ENCODE measurements at regions not wholly inside any gene's neighbourhood (a gene's known extent, or its start where the extent isn't known, plus 50 kb on each side); places are given as distances from the start of the nearest gene placed in this dataset.

GRCh38 chr7:106386958-106387357, 102.2 kb upstream of the NAMPT start:
- intact Hi-C loops (cut with DNase I): no loop called here
- no peak for DNase-seq
- Histone ChIP-seq H3K4me1 (peaks cover 0 to 6% (median 0%) of the 10 kb centered on the region in 3 donors), H3K27me3 (no peaks in the 10 kb centered on the region), H3K9me3 (no peaks in the 10 kb centered on the region), H3K36me3 (no peaks in the 10 kb centered on the region), H3K27ac (no peak overlapping the region), H3K4me3 (no peak overlapping the region)
- TF ChIP-seq, protein P1, sequence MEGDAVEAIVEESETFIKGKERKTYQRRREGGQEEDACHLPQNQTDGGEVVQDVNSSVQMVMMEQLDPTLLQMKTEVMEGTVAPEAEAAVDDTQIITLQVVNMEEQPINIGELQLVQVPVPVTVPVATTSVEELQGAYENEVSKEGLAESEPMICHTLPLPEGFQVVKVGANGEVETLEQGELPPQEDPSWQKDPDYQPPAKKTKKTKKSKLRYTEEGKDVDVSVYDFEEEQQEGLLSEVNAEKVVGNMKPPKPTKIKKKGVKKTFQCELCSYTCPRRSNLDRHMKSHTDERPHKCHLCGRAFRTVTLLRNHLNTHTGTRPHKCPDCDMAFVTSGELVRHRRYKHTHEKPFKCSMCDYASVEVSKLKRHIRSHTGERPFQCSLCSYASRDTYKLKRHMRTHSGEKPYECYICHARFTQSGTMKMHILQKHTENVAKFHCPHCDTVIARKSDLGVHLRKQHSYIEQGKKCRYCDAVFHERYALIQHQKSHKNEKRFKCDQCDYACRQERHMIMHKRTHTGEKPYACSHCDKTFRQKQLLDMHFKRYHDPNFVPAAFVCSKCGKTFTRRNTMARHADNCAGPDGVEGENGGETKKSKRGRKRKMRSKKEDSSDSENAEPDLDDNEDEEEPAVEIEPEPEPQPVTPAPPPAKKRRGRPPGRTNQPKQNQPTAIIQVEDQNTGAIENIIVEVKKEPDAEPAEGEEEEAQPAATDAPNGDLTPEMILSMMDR (IDR thresholded peaks at IDR 0.05): no peak
- no peak for TF ChIP-seq POLR2A (IDR thresholded peaks at IDR 0.05)
- 88% methylated on average over 5 of the region's 5 CpGs; no CpG with 5 or more reads in 1 of the 2 donors for WGBS, 2 donors

DNA sequence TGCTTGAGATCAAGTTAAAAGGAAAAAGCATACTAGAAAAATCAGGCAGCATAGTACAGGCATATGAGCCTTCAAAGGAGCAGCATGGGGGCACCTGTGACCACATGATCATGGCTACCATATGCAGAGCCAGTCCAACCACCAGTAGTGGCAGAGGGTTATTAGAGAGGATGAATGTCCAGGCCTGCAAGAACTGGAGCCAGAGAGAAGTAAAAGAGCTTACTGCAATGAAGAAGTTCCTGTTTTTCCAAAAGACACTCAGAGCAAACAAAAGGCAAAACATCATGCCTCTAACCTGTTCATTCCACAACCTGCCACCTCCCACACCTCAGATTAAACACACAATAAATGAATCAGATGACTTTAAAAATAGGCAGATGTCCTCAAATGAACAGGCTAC, 99.6 kb upstream of the NAMPT start:
- Histone ChIP-seq H3K27ac (peak overlapping the region in 2 of 4 donors; percentile 23 to 40), H3K36me3 (no peaks in the 10 kb centered on the region), H3K4me3 (no peak overlapping the region), H3K9me3 (no peaks in the 10 kb centered on the region), H3K27me3 (no peaks in the 10 kb centered on the region), H3K4me1 (peaks cover 0 to 6% (median 0%) of the 10 kb centered on the region in 3 donors)
- TF ChIP-seq, protein P1 (IDR thresholded peaks at IDR 0.05): no peak
- no peak for TF ChIP-seq POLR2A (IDR thresholded peaks at IDR 0.05)
- DNase-seq: no peak
- intact Hi-C loops (cut with DNase I): no loop called here

DNA sequence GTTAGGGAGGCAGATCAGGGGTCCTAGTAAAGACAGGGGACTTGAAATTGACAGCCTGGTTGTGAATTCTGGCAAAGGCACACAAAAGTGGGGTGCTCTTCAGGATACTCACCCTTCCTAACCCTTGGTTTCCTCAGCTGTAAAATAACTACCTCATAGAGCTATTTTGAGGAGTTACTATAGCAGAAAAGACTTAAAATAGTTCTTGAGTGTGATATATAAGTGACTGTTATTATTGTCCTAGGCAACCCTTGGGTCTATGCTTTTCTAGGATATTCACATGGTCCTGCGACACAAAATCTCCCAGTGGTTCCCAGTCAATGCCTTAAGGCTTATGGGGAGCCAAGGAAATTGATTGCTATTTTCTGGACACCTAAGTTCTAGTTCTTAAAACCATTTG, 98.1 kb upstream of the NAMPT start:
- Histone ChIP-seq H3K9me3 (no peaks in the 10 kb centered on the region), H3K36me3 (no peaks in the 10 kb centered on the region), H3K4me3 (no peak overlapping the region), H3K27me3 (no peaks in the 10 kb centered on the region), H3K27ac (no peak overlapping the region), H3K4me1 (peaks cover 0 to 7% (median 0%) of the 10 kb centered on the region in 3 donors)
- TF ChIP-seq, protein P1 (IDR thresholded peaks at IDR 0.05): no peak
- no peak for TF ChIP-seq POLR2A (IDR thresholded peaks at IDR 0.05)
- DNase-seq: no peak
- WGBS, 2 donors: 88% methylated on average over 1 of the region's 1 CpG
- intact Hi-C loops (cut with DNase I): no loop called here

DNA sequence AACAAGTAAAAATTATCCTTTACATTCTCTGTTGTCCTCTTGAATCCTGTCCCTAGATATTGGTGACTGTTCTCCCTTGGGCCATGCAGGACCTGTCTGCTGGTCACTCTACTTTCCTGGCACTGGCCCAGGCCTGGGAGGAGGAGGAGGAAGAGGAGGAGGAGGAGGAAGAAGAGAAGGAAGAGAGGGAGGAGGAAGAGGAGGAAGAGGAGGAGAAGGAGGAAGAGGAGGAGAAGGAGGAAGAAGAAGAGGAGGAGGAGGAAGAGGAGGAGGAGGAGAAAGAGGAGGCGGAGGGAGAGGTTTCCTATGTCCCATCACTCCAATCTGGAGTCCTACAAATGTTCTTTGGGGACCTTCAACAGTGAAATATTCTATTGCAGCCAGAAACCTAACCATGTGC, 97.3 kb upstream of the NAMPT start:
- TF ChIP-seq POLR2A (IDR thresholded peaks at IDR 0.05): no peak
- TF ChIP-seq, protein P1 (IDR thresholded peaks at IDR 0.05): no peak
- peaks cover 0 to 10% (median 0%) of the 10 kb centered on the region in 3 donors for H3K4me1 ChIP-seq

GRCh38 chr7:106381252-106381651, 96.5 kb upstream of the NAMPT start:
- Histone ChIP-seq H3K27ac (no peak overlapping the region), H3K9me3 (no peaks in the 10 kb centered on the region), H3K4me1 (peaks cover 0 to 10% (median 0%) of the 10 kb centered on the region in 3 donors), H3K27me3 (no peaks in the 10 kb centered on the region), H3K36me3 (no peaks in the 10 kb centered on the region), H3K4me3 (no peak overlapping the region)
- DNase-seq: no peak
- no peak for TF ChIP-seq POLR2A (IDR thresholded peaks at IDR 0.05)
- TF ChIP-seq, protein P1 (IDR thresholded peaks at IDR 0.05): no peak
- intact Hi-C loops (cut with DNase I): no loop called here
- WGBS, 2 donors: 55 to 64% methylated on average over 2 of the region's 2 CpGs

More for the DNA sequence above, 97.3 kb upstream of the NAMPT start:
- DNase-seq: no peak
- Histone ChIP-seq H3K9me3 (no peaks in the 10 kb centered on the region), H3K27me3 (no peaks in the 10 kb centered on the region), H3K27ac (no peak overlapping the region), H3K36me3 (no peaks in the 10 kb centered on the region), H3K4me3 (no peak overlapping the region)
- WGBS, 2 donors: 65 to 100% methylated on average over 1 of the region's 1 CpG
- intact Hi-C loops (cut with DNase I): no loop called here
